MM.1S (cell line): ENCODE measurements at regions not wholly inside any gene's neighbourhood (a gene's known extent, or its start where the extent isn't known, plus 50 kb on each side); places are given as distances from the start of the nearest gene placed in this dataset.

Experiments used
- DNase-seq: peaks from one replicate; pipeline ENCODE4 v3.0.0-alpha.2; 2015
- H2AFZ ChIP-seq: fragments of 300-600 bp; sonication (generic); 2 replicates; pipeline ENCODE4 v1.6.0; 2016; ENCODE audit warnings: antibody characterized with exemption, low read length
- H3F3A ChIP-seq: fragments of 300-600 bp; sonication (generic); 2 replicates; pipeline ENCODE4 v1.6.1; 2016; ENCODE audit warnings: mild to moderate bottlenecking, antibody characterized with exemption, low read length, moderate library complexity, mixed read lengths; ENCODE audit not compliant: insufficient read depth
- H3K27ac ChIP-seq: fragments of 300-600 bp; sonication (generic); 2 replicates; pipeline ENCODE4 v1.5.1; 2016; ENCODE audit warnings: mild to moderate bottlenecking, low read length
- H3K27me3 ChIP-seq: fragments of 300-600 bp; sonication (generic); replicated peaks from 2 replicates; pipeline ENCODE4 v1.6.0; 2016; ENCODE audit warnings: low read length; ENCODE audit not compliant: insufficient read depth
- H3K36me3 ChIP-seq: fragments of 300-600 bp; sonication (generic); replicated peaks from 2 replicates; pipeline ENCODE4 v1.6.1; 2016; ENCODE audit warnings: mild to moderate bottlenecking, low read length, mixed read lengths; ENCODE audit not compliant: insufficient read depth
- H3K4me1 ChIP-seq: fragments of 300-600 bp; sonication (generic); 2 replicates; pipeline ENCODE4 v1.6.1; 2016; ENCODE audit warnings: low read length, mixed read lengths
- H3K4me2 ChIP-seq: fragments of 300-600 bp; sonication (generic); 2 replicates; pipeline ENCODE4 v1.6.0; 2016; ENCODE audit warnings: low read depth, low read length
- H3K4me3 ChIP-seq: fragments of 300-600 bp; sonication (generic); 2 replicates; pipeline ENCODE4 v1.5.1; 2016; ENCODE audit warnings: low read length, mixed read lengths
- H3K79me2 ChIP-seq: fragments of 300-600 bp; sonication (generic); 2 replicates; pipeline ENCODE4 v1.6.1; 2016; ENCODE audit warnings: mixed run types, low read length, mixed read lengths
- H3K9ac ChIP-seq: fragments of 300-600 bp; sonication (generic); 2 replicates; pipeline ENCODE4 v1.6.1; 2016; ENCODE audit warnings: low read length, mixed read lengths
- H3K9me2 ChIP-seq: fragments of 300-600 bp; sonication (generic); replicated peaks from 2 replicates; pipeline ENCODE4 v1.6.1; 2016; ENCODE audit warnings: mild to moderate bottlenecking, low read length, mixed read lengths; ENCODE audit not compliant: insufficient read depth
- H3K9me3 ChIP-seq: fragments of 300-600 bp; sonication (generic); replicated peaks from 2 replicates; pipeline ENCODE4 v1.6.1; 2016; ENCODE audit warnings: mild to moderate bottlenecking, low read length, mixed read lengths; ENCODE audit not compliant: insufficient read depth
- H4K20me1 ChIP-seq: fragments of 300-600 bp; sonication (generic); 2 replicates; pipeline ENCODE4 v1.6.1; 2016; ENCODE audit warnings: mild to moderate bottlenecking, low read length, moderate library complexity, mixed read lengths; ENCODE audit not compliant: insufficient read depth
- CTCF ChIP-seq: fragments of 300-600 bp; sonication (generic); IDR thresholded peaks from 2 replicates; pipeline ENCODE4 v1.5.1; 2016; ENCODE audit warnings: antibody characterized with exemption, low read length, mixed read lengths
- EZH2 ChIP-seq: fragments of 300-600 bp; sonication (generic); optimal IDR thresholded peaks from 2 replicates; pipeline ENCODE3; 2017; ENCODE audit warnings: low read depth, mild to moderate bottlenecking, antibody characterized with exemption, low read length, mixed read lengths
- EZH2phosphoT487 ChIP-seq: fragments of 300-600 bp; sonication (generic); IDR thresholded peaks from 2 replicates; pipeline ENCODE4 v1.6.1; 2018; ENCODE audit warnings: antibody characterized with exemption, low read length

- DNase-seq: peak; percentile 49
Measured at GRCh38 chr15:37880009-37880834, 54.2 kb upstream of the TMCO5A start.

GRCh38 chr15:37880835-37881153 is 53.6 kb upstream of the TMCO5A start:
- Histone ChIP-seq H4K20me1 (no peaks in the 10 kb centered on the region), H3K27ac (no peak overlapping the region), H3K9me2 (no peaks in the 10 kb centered on the region), H3F3A (no peaks in the 10 kb centered on the region), H3K27me3 (no peaks in the 10 kb centered on the region), H3K9me3 (no peaks in the 10 kb centered on the region), H2AFZ (no peak overlapping the region), H3K79me2 (no peaks in the 10 kb centered on the region), H3K4me2 (no peak overlapping the region), H3K4me3 (no peak overlapping the region), H3K4me1 (no peaks in the 10 kb centered on the region), H3K9ac (no peak overlapping the region), H3K36me3 (no peaks in the 10 kb centered on the region)
- DNase-seq: no peak
- TF ChIP-seq CTCF (no peak), EZH2 (no peak), EZH2phosphoT487 (no peak)

More at GRCh38 chr15:37880009-37880834, 54.2 kb upstream of the TMCO5A start:
- H3K4me2 ChIP-seq: no peak overlapping the region
- H3F3A ChIP-seq: no peaks in the 10 kb centered on the region
- H3K9me3 ChIP-seq: no peaks in the 10 kb centered on the region
- no peaks in the 10 kb centered on the region for H3K4me1 ChIP-seq
- no peak overlapping the region for H3K4me3 ChIP-seq
- no peak overlapping the region for H2AFZ ChIP-seq
- H3K36me3 ChIP-seq: no peaks in the 10 kb centered on the region
- no peaks in the 10 kb centered on the region for H3K27me3 ChIP-seq
- no peak overlapping the region for H3K27ac ChIP-seq
- H3K9me2 ChIP-seq: no peaks in the 10 kb centered on the region
- H4K20me1 ChIP-seq: no peaks in the 10 kb centered on the region
- no peak overlapping the region for H3K9ac ChIP-seq
- TF ChIP-seq CTCF (peak; percentile 84), EZH2phosphoT487 (no peak)
- H3K79me2 ChIP-seq: no peaks in the 10 kb centered on the region

- no peaks in the 10 kb centered on the region for H4K20me1 ChIP-seq
- H3K4me1 ChIP-seq: no peaks in the 10 kb centered on the region
- no peak overlapping the region for H2AFZ ChIP-seq
- no peaks in the 10 kb centered on the region for H3K27me3 ChIP-seq
- no peaks in the 10 kb centered on the region for H3K9me2 ChIP-seq
- H3K36me3 ChIP-seq: no peaks in the 10 kb centered on the region
- H3K79me2 ChIP-seq: no peaks in the 10 kb centered on the region
- no peak for DNase-seq
- H3K4me2 ChIP-seq: no peak overlapping the region
- no peaks in the 10 kb centered on the region for H3K9me3 ChIP-seq
- H3K4me3 ChIP-seq: no peak overlapping the region
- no peak for TF ChIP-seq EZH2phosphoT487
- no peak for TF ChIP-seq EZH2
- TF ChIP-seq CTCF: no peak
- no peaks in the 10 kb centered on the region for H3F3A ChIP-seq
- no peak overlapping the region for H3K9ac ChIP-seq
- H3K27ac ChIP-seq: no peak overlapping the region
Measured at GRCh38 chr15:37881237-37882013, 53.0 kb upstream of the TMCO5A start.
